HCT116 (cell line): ENCODE measurements at regions not wholly inside any gene's neighbourhood (a gene's known extent, or its start where the extent isn't known, plus 50 kb on each side); places are given as distances from the start of the nearest gene placed in this dataset.

ENCODE experiments used
- EZH2 ChIP-seq: fragments of 200-600 bp; sonication (generic); IDR thresholded peaks from 2 replicates; pipeline ENCODE4 v1.6.1; 2017; ENCODE audit warnings: antibody characterized with exemption, mixed run types
- EZH2phosphoT487 ChIP-seq: fragments of 200-600 bp; IDR thresholded peaks from 2 replicates; pipeline ENCODE4 v1.6.1; 2018; ENCODE audit warnings: antibody characterized with exemption, borderline replicate concordance
- JUND ChIP-seq: IDR thresholded peaks from 2 replicates; pipeline ENCODE4 v1.6.1; 2012
- POLR2A ChIP-seq: IDR thresholded peaks from 2 replicates; pipeline ENCODE4 v1.7.0; 2011; ENCODE audit warnings: borderline replicate concordance; ENCODE audit not compliant: insufficient read depth, insufficient read length; ENCODE audit errors: extremely low read depth
- POLR2AphosphoS5 ChIP-seq: IDR thresholded peaks from 2 replicates; pipeline ENCODE4 v1.6.1; 2011; ENCODE audit warnings: mild to moderate bottlenecking, low read depth, low read length, moderate library complexity
- RAD21 ChIP-seq: IDR thresholded peaks from 2 replicates; pipeline ENCODE4 v1.6.1; 2012; ENCODE audit warnings: low read depth, mild to moderate bottlenecking
- TF ChIP-seq, protein P1 (sequence below), 3 experiments: fragments of 200-600 bp in 1 of 3; sonication (generic) in 1 of 3; IDR thresholded peaks in 2 of 3; conservative IDR thresholded peaks in 1 of 3; 2 replicates each; pipeline ENCODE4 v1.5.1; 2012 to 2017; ENCODE audit warnings: low read depth in 2 of 3, low read length in 2 of 3, antibody characterized with exemption in 1 of 3, borderline replicate concordance in 1 of 3, control low read depth in 1 of 3, mild to moderate bottlenecking in 1 of 3, mixed read lengths in 1 of 3, mixed run types in 1 of 3, moderate library complexity in 1 of 3; ENCODE audit not compliant: insufficient read depth in 1 of 3
- TF ChIP-seq, protein P2 (sequence below): IDR thresholded peaks from 2 replicates; pipeline ENCODE4 v1.6.1; 2012; ENCODE audit warnings: low read depth

DNA sequence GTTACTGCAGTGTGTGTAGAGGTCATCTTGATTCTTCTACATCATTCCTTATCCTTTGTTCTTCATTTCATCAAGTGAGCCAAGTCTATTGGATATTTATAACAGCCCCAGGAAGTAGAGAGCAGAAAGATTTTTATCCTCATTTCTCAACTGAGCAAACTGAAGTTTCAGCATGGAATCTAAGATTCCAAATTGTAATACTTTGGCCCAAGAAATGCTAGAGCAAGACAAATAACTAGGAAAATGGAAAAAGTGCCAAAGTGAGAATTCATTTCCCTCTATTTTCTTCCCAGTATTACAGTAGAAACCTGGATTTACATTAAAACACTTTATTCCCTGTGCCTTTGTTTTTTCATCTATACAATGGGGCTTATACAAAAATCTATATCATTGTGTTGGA is 346.8 kb downstream of the ARPP21 start:
- TF ChIP-seq EZH2: no peak
- no peak for TF ChIP-seq POLR2A
- TF ChIP-seq, protein P1, sequence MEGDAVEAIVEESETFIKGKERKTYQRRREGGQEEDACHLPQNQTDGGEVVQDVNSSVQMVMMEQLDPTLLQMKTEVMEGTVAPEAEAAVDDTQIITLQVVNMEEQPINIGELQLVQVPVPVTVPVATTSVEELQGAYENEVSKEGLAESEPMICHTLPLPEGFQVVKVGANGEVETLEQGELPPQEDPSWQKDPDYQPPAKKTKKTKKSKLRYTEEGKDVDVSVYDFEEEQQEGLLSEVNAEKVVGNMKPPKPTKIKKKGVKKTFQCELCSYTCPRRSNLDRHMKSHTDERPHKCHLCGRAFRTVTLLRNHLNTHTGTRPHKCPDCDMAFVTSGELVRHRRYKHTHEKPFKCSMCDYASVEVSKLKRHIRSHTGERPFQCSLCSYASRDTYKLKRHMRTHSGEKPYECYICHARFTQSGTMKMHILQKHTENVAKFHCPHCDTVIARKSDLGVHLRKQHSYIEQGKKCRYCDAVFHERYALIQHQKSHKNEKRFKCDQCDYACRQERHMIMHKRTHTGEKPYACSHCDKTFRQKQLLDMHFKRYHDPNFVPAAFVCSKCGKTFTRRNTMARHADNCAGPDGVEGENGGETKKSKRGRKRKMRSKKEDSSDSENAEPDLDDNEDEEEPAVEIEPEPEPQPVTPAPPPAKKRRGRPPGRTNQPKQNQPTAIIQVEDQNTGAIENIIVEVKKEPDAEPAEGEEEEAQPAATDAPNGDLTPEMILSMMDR (IDR thresholded peaks at IDR 0.05 in 2 of 3, conservative IDR thresholded peaks at IDR 0.05 in 1 of 3; ENCODE audit: borderline replicate concordance in 1 of 3, insufficient read depth in 1 of 3, low read depth in 2 of 3, low read length in 2 of 3): no peak
- no peak for TF ChIP-seq RAD21
- TF ChIP-seq, protein P2, sequence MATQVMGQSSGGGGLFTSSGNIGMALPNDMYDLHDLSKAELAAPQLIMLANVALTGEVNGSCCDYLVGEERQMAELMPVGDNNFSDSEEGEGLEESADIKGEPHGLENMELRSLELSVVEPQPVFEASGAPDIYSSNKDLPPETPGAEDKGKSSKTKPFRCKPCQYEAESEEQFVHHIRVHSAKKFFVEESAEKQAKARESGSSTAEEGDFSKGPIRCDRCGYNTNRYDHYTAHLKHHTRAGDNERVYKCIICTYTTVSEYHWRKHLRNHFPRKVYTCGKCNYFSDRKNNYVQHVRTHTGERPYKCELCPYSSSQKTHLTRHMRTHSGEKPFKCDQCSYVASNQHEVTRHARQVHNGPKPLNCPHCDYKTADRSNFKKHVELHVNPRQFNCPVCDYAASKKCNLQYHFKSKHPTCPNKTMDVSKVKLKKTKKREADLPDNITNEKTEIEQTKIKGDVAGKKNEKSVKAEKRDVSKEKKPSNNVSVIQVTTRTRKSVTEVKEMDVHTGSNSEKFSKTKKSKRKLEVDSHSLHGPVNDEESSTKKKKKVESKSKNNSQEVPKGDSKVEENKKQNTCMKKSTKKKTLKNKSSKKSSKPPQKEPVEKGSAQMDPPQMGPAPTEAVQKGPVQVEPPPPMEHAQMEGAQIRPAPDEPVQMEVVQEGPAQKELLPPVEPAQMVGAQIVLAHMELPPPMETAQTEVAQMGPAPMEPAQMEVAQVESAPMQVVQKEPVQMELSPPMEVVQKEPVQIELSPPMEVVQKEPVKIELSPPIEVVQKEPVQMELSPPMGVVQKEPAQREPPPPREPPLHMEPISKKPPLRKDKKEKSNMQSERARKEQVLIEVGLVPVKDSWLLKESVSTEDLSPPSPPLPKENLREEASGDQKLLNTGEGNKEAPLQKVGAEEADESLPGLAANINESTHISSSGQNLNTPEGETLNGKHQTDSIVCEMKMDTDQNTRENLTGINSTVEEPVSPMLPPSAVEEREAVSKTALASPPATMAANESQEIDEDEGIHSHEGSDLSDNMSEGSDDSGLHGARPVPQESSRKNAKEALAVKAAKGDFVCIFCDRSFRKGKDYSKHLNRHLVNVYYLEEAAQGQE: no peak
- TF ChIP-seq EZH2phosphoT487: no peak
- no peak for TF ChIP-seq JUND
- TF ChIP-seq POLR2AphosphoS5: no peak
